GM20431 (cell line): ENCODE measurements at regions not wholly inside any gene's neighbourhood (a gene's known extent, or its start where the extent isn't known, plus 50 kb on each side); places are given as distances from the start of the nearest gene placed in this dataset.
"Not testable (repeated sequence)": the region's sequence is repeated elsewhere in the genome, so short reads cannot be mapped to it uniquely, and the experiment has no call there.

Experiments
- in situ Hi-C: fragments of 300-500 bp; cut with MseI, MboI; formaldehyde crosslinking; loops from one replicate; pipeline ENCODE4 v1.15.0; 2020; ENCODE audit warnings: low sequenced_read_pairs; ENCODE audit not compliant: unreplicated experiment

DNA sequence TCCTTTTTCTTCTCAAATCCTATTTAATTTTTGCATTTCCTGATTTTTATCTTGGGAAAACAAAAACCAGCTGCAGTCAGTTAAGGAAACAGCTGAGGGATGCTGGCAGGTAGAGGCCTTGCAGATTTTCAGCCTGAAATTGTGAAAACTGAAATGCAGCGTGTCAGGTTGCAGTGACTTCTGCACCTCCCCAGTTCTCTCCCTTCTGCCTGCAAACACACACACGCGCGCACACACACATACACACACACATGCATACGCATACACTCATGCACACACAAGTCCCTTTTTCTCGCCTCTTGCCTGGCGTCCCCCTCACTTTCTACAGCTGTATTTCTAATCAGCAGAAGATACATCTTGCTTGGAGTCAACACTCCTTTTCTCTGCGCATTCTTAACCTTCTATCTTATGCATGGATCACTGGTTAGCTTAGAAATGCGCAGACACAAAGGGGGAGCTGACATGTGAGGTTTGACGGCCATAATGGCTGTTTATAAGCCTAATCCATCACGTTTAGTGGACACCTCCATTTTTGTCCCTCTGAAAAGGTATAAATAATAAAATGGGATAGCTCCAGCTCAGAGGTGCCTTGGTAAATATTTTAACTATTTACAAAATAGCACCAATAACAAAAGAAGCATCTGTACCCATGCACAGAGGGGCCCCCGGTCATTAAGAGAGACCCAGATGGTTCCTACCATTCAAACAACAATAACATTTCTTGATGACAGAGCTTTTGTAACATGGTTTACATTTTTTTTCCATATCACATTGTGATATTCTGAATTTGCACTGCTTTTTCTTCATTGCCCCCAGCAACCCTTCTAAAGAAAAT, 392.1 kb upstream of the SALL1 start:
- in situ Hi-C loops, result no loop called here

DNA sequence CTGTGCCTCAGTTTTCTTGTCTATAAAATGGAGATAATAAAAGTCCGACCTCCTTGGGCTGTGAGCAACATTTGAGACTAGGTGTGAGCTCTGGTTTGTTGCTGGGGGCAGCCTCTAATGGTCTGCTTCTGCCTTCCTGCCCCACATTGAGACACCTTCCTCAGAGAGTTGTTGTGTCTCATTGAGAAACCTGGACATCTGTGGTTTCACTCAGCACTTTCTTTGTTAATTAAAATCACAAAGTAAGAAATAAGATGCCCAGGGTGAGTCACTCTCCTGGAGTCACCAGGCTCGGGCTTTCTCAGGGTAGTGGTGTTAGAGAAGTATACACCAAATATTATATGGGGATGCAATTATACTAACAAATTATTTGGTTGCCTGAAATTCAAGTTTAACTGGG, 389.2 kb upstream of the SALL1 start:
- in situ Hi-C loops, result no loop called here

- in situ Hi-C loops, result no loop called here
Observed at GRCh38 chr16:51538707-51539498, 387.8 kb upstream of the SALL1 start.

GRCh38 chr16:51535591-51535990, 384.5 kb upstream of the SALL1 start:
- in situ Hi-C loops, result no loop called here

GRCh38 chr16:51532551-51532950, 381.5 kb upstream of the SALL1 start:
- in situ Hi-C loops, result no loop called here

DNA sequence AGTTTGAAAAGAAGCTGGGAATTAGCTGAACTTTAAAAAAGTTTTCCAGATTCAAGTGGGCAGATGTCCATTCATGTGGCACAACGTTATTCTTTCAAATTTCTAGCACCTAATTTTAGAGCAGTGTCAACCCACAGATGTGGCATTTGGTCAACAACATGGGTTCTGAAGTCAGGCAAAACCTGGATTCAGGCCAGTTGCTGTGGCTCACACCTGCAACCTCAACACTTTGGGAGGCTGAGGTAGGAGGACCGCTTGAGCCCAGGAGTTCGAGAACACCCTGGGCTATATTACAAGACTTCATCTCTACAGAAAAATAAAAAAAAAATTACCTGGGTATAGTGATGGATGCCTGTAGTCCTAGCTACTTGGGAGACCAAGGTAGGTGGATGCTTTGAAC, 380.2 kb upstream of the SALL1 start:
- in situ Hi-C loops, result no loop called here

- in situ Hi-C loops, result no loop called here
Observed at GRCh38 chr16:51527349-51527748, 376.3 kb upstream of the SALL1 start.

DNA sequence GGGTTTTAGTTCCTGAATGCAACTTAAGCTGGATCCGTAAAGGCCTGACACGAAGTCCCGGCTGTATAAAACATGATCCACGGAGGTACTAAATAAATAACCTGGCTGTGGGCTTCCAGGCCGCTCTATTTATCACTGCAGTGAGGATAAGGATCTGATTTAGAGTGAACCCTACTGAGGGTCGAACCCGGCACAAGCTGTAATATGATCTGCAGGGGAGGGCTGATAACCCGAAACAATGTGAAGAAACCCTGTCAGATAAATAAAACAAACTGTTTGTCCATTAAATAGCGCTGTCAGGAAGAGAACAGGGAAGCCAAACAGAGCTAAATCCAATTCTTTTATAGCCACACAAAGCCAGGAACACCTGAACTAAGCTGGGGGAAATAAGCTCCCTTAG, 375.6 kb upstream of the SALL1 start:
- in situ Hi-C loops, result no loop called here

- in situ Hi-C loops, result no loop called here
Observed at GRCh38 chr16:51524555-51525373, 373.7 kb upstream of the SALL1 start.

GRCh38 chr16:51524070-51524469, 373.0 kb upstream of the SALL1 start:
- in situ Hi-C loops, result no loop called here

GRCh38 chr16:51523400-51523799, 372.3 kb upstream of the SALL1 start:
- in situ Hi-C loops, result no loop called here

- in situ Hi-C loops, result no loop called here
Observed at GRCh38 chr16:51522902-51523301, 371.8 kb upstream of the SALL1 start.

- in situ Hi-C loops, result not testable (repeated sequence)
Observed at GRCh38 chr16:51516960-51517359, 365.9 kb upstream of the SALL1 start.

GRCh38 chr16:51510416-51510815, 359.3 kb upstream of the SALL1 start:
- in situ Hi-C loops, result no loop called here

- in situ Hi-C loops, result no loop called here
Observed at GRCh38 chr16:51509336-51509735, 358.3 kb upstream of the SALL1 start.

DNA sequence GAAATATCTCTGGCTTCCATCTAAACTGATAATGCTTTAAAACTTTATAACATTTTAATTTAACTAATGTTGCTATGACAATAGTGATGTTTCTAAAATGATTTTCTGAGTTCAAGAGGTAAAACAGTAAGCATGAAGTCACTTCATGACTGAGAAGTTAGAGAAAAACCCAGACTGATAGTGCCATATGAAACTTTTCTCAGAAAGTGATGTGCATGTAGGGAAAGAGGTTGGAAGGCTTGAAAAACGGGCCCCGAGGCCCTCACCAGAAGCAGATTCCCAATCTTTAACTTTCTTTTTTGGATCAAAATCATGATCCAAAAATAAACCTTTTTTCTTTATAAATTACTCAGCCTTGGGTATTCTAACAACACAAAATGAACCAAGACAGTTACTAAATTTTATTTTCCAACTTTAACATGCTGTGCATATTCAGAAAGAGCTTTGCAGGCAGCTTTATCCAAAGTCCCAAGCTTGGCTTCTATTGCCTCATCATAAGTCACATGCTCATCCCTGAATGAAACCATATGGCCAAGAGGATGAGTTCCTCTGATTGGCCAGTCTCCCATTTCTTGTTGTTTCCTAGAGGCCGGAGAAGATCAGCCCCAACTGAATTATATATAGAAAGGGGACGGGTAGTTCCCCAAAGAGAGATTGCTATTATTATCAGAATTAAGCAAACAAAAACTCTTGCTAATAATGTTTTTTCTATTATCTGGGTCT, 357.6 kb upstream of the SALL1 start:
- in situ Hi-C loops, result no loop called here

- in situ Hi-C loops, result no loop called here
Observed at GRCh38 chr16:51507286-51507685, 356.2 kb upstream of the SALL1 start.

- in situ Hi-C loops, result no loop called here
Observed at GRCh38 chr16:51500306-51500705, 349.2 kb upstream of the SALL1 start.

- in situ Hi-C loops, result no loop called here
Observed at GRCh38 chr16:51497541-51498211, 346.6 kb upstream of the SALL1 start.
